ENCODE measurements at regions not wholly inside any gene's neighbourhood (a gene's known extent, or its start where the extent isn't known, plus 50 kb on each side); places are given as distances from the start of the nearest gene placed in this dataset.

GRCh38 chr7:47043304-47043703 lies 538.6 kb downstream of the TNS3 start:
- no peak for DNase-seq (ENCODE audit: low read depth in 2 of 2)

DNA sequence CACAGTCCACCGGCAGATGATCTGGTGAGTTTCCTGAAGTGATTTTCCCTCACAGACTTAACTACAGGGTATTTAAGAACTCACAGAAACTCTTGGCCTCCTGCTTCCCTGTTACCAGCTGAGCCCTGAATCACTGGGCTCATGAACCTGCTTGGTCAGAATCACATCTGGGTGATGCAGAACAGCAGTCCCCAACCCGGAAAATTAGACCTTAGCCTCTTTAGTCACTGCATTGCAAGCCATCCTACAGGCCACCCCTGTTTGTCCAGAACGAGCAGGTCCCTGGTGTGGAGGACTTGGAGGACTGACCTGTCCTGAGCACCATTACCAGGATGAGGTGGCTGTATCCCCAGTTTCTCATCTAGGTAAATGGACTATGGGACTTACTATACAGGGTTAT lies 539.2 kb downstream of the TNS3 start:
- no peak for DNase-seq (ENCODE audit: low read depth in 2 of 2)

GRCh38 chr7:47040795-47041347 lies 541.0 kb downstream of the TNS3 start:
- DNase-seq (ENCODE audit: low read depth in 2 of 2): no peak

GRCh38 chr7:47039904-47040303 lies 542.0 kb downstream of the TNS3 start:
- no peak for DNase-seq (ENCODE audit: low read depth in 2 of 2)

DNA sequence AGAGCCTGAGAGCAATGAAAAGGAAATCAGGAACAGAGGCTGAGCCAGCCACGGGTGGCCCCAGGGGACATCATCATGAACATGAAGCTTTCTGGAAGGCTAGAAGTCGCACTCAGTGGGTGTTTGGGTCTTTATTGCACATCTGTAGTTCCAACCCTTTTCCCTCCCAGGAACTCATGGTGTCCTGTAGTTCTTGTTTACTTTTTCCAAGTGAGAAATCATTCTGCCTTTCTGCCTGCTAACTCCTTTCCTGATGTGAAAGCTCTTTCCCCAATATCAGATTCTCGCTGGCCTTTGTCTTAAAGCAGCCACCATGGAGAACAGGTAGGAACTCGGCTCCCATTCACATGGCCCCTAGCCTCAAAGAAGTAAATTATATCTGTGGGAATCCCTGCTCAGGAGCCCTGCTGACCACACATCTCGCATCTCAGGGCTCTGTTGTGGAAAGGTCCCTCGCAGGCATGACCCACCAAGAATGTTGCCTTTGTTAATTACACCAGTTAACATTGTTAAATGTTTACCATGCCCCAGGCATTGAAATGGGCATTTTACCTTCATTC lies 542.7 kb downstream of the TNS3 start:
- DNase-seq (ENCODE audit: low read depth in 2 of 2): no peak

- no peak for DNase-seq (ENCODE audit: low read depth in 2 of 2)
Measured at GRCh38 chr7:47038621-47039020, 543.3 kb downstream of the TNS3 start.

- DNase-seq (ENCODE audit: low read depth in 2 of 2): no peak
Measured at GRCh38 chr7:47037607-47038006, 544.3 kb downstream of the TNS3 start.

DNA sequence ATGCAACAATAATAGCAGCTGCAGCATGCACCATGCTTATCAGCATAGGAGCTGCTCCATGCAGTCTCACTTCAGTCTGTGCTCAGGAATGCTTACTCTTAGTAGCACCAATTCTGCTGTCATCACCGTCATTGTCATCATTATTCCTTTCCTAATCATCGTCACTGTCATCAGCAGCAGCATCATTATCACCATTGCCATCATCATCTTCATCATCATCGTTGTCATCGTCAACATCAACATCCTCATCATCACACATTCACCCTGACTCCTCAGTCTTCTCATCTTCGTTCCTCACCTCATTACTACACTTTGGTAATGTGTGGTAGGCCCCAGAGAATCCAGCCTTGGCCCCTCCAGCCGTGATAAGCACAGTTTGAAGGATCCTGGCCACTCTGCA lies 545.0 kb downstream of the TNS3 start:
- DNase-seq (ENCODE audit: low read depth in 2 of 2): no peak

DNA sequence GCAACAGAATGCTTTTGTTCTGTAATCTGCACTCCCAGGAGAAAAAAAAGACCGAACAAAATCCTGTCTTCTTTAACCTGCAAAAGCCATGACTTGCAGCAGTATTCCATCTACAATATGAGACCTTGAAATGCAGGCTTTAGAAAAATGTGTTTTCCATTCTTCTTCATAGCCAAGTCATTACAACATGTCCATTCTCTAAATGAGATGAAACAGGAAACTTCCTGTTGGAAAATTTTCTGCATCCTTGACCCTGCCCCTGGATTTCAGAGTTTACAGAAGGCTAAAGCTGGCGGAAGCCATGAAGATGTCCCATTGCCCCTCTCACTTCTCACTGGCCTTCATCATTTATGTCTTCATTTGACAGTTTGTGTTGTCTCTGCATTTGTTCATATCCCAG lies 546.4 kb downstream of the TNS3 start:
- no peak for DNase-seq (ENCODE audit: low read depth in 2 of 2)

DNA sequence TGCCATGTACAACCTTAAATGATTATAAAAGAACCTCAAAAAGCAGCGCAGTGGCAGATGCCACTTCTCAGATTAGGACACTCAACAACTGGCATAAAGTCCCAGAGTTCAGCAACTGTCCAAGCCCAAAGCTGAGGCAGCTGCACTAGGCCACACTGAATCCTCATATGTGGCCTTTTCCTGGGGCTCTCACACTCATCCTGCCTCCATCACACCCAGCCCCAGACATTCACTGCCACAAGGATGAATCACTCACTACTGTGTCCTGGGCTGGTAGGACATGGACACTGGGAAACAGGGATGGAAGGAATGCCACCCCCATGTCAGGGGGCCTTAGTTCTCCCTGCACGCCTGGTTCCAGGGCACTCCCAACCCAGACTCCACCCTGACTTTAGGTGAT lies 547.7 kb downstream of the TNS3 start:
- no peak for DNase-seq (ENCODE audit: low read depth in 2 of 2)

DNA sequence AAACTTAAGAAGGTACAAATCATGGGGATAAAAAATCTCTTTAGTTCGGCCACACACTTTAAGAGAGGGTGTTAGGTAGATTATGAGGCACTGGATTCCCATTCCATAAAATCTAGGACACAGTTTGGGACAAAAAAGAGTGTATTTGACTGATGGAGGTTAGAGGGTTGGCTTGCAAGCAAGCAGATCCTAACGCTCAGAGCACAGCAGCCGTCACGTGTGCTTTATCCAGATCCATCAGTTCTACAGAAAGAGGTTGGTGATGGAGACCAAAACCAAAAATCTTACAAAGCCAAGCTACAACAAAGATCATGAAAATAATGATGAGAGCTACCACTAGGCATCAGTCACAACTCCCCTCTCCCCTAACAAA lies 549.4 kb downstream of the TNS3 start:
- no peak for DNase-seq (ENCODE audit: low read depth in 2 of 2)

DNA sequence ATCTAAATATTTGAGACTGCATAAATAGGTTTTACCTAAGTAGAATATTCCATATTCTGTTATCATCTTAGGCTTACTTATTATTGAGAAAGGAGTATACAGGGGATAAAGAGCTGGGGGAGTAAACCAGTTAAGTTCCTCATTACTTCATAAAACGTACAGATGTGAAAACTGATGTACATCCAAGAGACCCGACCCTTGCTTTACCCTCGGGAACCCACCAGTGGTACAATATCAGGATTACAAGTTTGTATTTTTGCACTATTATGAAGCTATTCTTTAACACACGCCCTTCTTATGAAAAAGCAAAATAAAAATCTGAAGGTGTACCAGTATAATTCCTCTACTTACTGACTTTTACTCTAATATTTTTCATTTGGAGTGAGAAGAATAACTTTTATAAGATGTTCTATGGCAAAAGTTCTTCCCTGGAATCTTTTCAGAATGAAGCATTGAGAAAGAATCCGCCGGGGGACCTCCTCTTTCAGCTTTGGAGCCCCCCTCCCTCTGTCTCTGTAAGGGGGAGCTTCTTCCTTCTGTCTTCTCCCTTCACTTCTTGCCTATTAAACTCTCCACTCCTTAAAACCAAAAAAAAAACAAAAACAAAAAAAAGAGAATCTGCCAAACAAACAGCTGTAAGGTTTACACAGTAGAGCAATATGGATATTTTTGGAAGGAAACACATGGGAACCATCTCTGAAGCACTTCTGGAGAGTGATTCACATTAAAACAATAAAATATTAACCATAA lies 550.0 kb downstream of the TNS3 start:
- no peak for DNase-seq (ENCODE audit: low read depth in 2 of 2)

DNA sequence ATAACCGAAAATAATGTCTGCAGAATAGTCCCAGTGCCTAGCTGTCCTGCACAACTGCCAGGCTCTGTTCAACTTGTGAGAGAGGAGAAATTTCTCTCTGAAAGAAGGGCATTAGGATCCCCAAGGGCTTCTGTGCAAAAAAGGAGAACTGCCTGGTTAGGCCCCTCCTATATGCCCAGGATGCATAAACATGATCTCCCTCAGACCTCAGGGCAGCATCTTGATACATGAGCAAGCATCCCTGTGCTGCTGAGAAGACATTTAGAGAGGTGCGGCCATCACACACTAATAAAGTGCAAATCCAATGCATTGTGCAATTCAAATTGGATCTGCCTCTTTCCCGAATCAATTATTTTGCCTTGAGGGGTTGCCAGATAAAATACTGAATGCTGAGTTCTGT lies 553.6 kb downstream of the TNS3 start:
- no peak for DNase-seq (ENCODE audit: low read depth in 2 of 2)

- no peak for DNase-seq (ENCODE audit: low read depth in 2 of 2)
Measured at GRCh38 chr7:47027695-47028240, 554.1 kb downstream of the TNS3 start.

- DNase-seq (ENCODE audit: low read depth in 2 of 2): no peak
Measured at GRCh38 chr7:47026780-47027361, 555.0 kb downstream of the TNS3 start.

- no peak for DNase-seq (ENCODE audit: low read depth in 2 of 2)
Measured at GRCh38 chr7:47024991-47025390, 556.9 kb downstream of the TNS3 start.

GRCh38 chr7:47008461-47008860 lies 573.5 kb downstream of the TNS3 start:
- DNase-seq (ENCODE audit: low read depth in 2 of 2): no peak

DNA sequence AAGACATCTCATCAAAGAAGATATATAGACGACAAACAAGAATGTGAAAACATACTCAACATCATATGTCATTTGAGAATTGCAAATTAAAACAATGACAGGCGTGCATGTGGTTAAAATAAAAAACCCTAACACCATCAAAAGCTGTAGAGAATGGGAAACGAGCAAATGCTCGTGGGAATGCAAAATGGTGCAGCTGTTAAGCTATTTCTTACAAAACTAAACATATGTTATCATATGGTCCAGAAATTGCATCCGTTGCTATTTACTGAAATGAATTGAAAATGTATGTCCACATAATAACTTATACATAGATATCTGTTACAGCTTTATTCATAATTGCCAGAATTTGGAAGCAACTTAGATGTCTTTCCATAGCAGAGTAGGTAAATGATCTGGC lies 574.4 kb downstream of the TNS3 start:
- DNase-seq (ENCODE audit: low read depth in 2 of 2): no peak

GRCh38 chr7:47000561-47000960 lies 581.4 kb downstream of the TNS3 start:
- DNase-seq (ENCODE audit: low read depth in 2 of 2): no peak

DNA sequence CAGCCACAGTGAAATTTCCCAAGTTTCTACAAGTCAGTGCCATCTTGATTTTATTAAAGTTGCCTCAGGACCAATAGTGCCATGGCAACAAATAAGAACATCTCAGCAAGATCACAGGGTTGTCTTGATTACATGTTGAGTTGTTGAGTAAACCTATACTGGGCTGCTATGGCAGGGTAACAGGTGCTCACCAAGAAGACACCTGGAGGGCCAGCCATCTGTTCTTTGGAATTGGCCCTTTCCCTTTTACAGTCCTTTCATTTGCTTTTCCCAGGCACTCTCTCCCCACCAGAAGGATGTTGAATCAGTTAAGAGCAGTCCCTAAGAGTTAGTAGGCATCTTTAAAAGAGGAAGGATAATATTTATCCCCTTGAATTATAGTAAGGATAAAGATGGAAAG lies 582.0 kb downstream of the TNS3 start:
- DNase-seq (ENCODE audit: low read depth in 2 of 2): no peak

DNA sequence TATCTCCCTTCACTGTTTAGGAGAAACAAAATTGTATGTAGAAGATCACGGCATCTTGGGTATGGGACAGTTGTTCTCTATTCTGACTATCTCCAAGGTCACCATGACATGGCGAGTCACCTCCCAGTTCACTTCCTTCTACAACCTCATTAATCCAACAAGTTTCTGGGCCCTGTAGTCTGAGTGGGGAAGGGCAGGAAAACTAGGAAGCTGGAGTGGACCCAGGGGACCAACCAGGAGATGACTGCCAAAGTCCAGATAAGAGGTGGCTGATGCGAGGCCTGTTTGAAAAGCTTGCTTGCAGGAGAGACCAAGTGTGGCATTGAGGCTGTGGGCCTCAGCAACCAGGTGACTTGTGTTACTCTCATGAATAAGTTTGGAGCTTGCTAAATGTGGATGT lies 584.9 kb downstream of the TNS3 start:
- no peak for DNase-seq (ENCODE audit: low read depth in 2 of 2)

GRCh38 chr7:46993396-46993795 lies 588.5 kb downstream of the TNS3 start:
- no peak for DNase-seq (ENCODE audit: low read depth in 2 of 2)

- no peak for DNase-seq (ENCODE audit: low read depth in 2 of 2)
Measured at GRCh38 chr7:46990761-46991160, 591.1 kb downstream of the TNS3 start.

Data from stimulated activated CD8-positive, alpha-beta memory T cell treated with anti-CD3 and anti-CD28 coated beads, Interleukin-2, amount 100 ng/mL, for 48 hours (primary cell).